HepG2 (cell line): ENCODE measurements at regions not wholly inside any gene's neighbourhood (a gene's known extent, or its start where the extent isn't known, plus 50 kb on each side); places are given as distances from the start of the nearest gene placed in this dataset.

Experiments
- ATAC-seq: fragments of 200-7000 bp; cut with Tn5 transposase; 3 replicates; pipeline ENCODE4 v1.9.1; 2020; ENCODE audit warnings: mild to moderate bottlenecking, moderate library complexity
- BruUV-seq: library from RNA; stranded (reverse); fragments of 400-500 nt; replicated peaks from 2 replicates; lab custom pipeline; 2021; lab: Mats Ljungman, UMichigan
- CTCF ChIA-PET: fragments of 300-600 bp; formaldehyde crosslinking; extraction: SDS; loops from one replicate; lab custom pipeline; 2021; ENCODE audit warnings: low total read pairs, inconsistent platforms, low intra/inter-chr PET ratio; lab: Yijun Ruan, JAX
- POLR2A ChIA-PET: fragments of 350-600 bp; sonication (Branson Sonifier 250); formaldehyde crosslinking; loops from one replicate; lab custom pipeline; 2020; ENCODE audit warnings: antibody characterized with exemption, inconsistent platforms; lab: Yijun Ruan, JAX
- DNase-seq: peaks from one replicate; pipeline ENCODE4 v3.0.0-alpha.2; 2015; ENCODE audit warnings: low spot score
- FAIRE-seq: peaks from 3 replicates; lab custom pipeline; 2011; peaks lifted over from hg19 to GRCh38; lab: Jason Lieb, UNC
- H2AFZ ChIP-seq: one replicate; pipeline ENCODE4 v1.6.1; 2011; ENCODE audit warnings: low read length, inconsistent platforms
- H3K27ac ChIP-seq: fragments of 300-600 bp; 3 replicates; pipeline ENCODE4 v1.8.0; 2011; ENCODE audit warnings: mixed run types, mild to moderate bottlenecking, mixed read lengths, low read length, inconsistent platforms; ENCODE audit not compliant: insufficient read depth; ENCODE audit errors: extremely low read length
- H3K27me3 ChIP-seq, 2 experiments: fragments of 200-600 bp in 1 of 2; 2 replicates in 1 of 2; 3 replicates in 1 of 2; pipeline versions ENCODE4 v1.6.0 to v1.8.0; 2011; ENCODE audit warnings: low read length in 2 of 2, mild to moderate bottlenecking in 2 of 2, moderate library complexity in 2 of 2, inconsistent platforms in 1 of 2; ENCODE audit not compliant: insufficient read depth in 2 of 2, control insufficient read depth in 1 of 2
- H3K36me3 ChIP-seq, 2 experiments: fragments of 200-600 bp in 1 of 2; replicated peaks in 1 of 2; 2 replicates in 1 of 2; 3 replicates in 1 of 2; pipeline versions ENCODE4 v1.5.1 to v1.8.0; 2011; ENCODE audit warnings: low read length in 2 of 2, inconsistent platforms in 1 of 2; ENCODE audit not compliant: insufficient read depth in 2 of 2, control insufficient read depth in 1 of 2
- H3K4me1 ChIP-seq: 2 replicates; pipeline ENCODE4 v1.5.1; 2012; ENCODE audit warnings: low read length, inconsistent platforms; ENCODE audit not compliant: insufficient read depth
- H3K4me2 ChIP-seq: 2 replicates; pipeline ENCODE4 v1.6.0; 2011; ENCODE audit warnings: low read depth, low read length, inconsistent platforms
- H3K4me3 ChIP-seq, 3 experiments: fragments of 200-600 bp in 1 of 3; sonication (generic), shearing (Covaris generic) in 1 of 3; replicated peaks in 1 of 3; 2 replicates each; pipeline ENCODE4 v1.5.1; 2011 to 2016; ENCODE audit warnings: low read length in 3 of 3, inconsistent platforms in 2 of 3, low read depth in 2 of 3, mild to moderate bottlenecking in 2 of 3, control low read depth in 1 of 3, mixed read lengths in 1 of 3; ENCODE audit not compliant: insufficient read depth in 1 of 3
- H3K79me2 ChIP-seq: one replicate; pipeline ENCODE4 v1.6.1; 2011; ENCODE audit warnings: low read length, inconsistent platforms; ENCODE audit not compliant: insufficient read depth
- H3K9ac ChIP-seq: 2 replicates; pipeline ENCODE4 v1.6.0; 2011; ENCODE audit warnings: mild to moderate bottlenecking, low read depth, low read length, inconsistent platforms; ENCODE audit not compliant: insufficient read depth
- H3K9me3 ChIP-seq: 2 replicates; pipeline ENCODE4 v1.5.1; 2012; ENCODE audit warnings: mild to moderate bottlenecking, low read length
- H4K20me1 ChIP-seq: 2 replicates; pipeline ENCODE4 v1.6.0; 2011; ENCODE audit warnings: inconsistent platforms, mild to moderate bottlenecking, low read length, moderate library complexity; ENCODE audit not compliant: insufficient read depth
- DR1 ChIP-seq: sonication (generic); formaldehyde crosslinking; IDR thresholded peaks from 2 replicates; pipeline ENCODE4 v1.8.0; 2021; ENCODE audit warnings: mild to moderate bottlenecking, missing genetic modification reagents, inconsistent platforms
- MEIS1 ChIP-seq: sonication (generic); formaldehyde crosslinking; IDR thresholded peaks from 2 replicates; pipeline ENCODE4 v1.9.0; 2021; ENCODE audit warnings: mild to moderate bottlenecking, missing genetic modification reagents, moderate library complexity, borderline replicate concordance
- ZFP90 ChIP-seq: sonication (generic); formaldehyde crosslinking; IDR thresholded peaks from 2 replicates; pipeline ENCODE4 v1.8.0; 2022; ENCODE audit warnings: missing genetic modification reagents, mild to moderate bottlenecking, inconsistent platforms, borderline replicate concordance
- ZNF3 ChIP-seq: IDR thresholded peaks from 2 replicates; pipeline ENCODE4 v1.7.0; 2017; ENCODE audit warnings: inconsistent platforms
- ZNF878 ChIP-seq: sonication (generic); formaldehyde crosslinking; IDR thresholded peaks from 2 replicates; pipeline ENCODE4 v1.8.1; 2023; ENCODE audit warnings: mild to moderate bottlenecking, missing genetic modification reagents, moderate library complexity
- ZSCAN22 ChIP-seq: sonication (generic); formaldehyde crosslinking; IDR thresholded peaks from 2 replicates; pipeline ENCODE4 v1.4.0; 2020; ENCODE audit warnings: mild to moderate bottlenecking, missing genetic modification reagents
- WGBS: methylation state at CpG from one replicate; pipeline ENCODE4 v1.1.6; 2017; ENCODE audit warnings: low lambda C conversion rate; 5-methylcytosine and 5-hydroxymethylcytosine counted together
- in situ Hi-C: cut with HindIII; loops from 2 replicates; pipeline ENCODE4 v1.10.0; 2017; ENCODE audit warnings: low pct_unique_long_range_greater_than_20kb; ENCODE audit not compliant: extremely low pct_ligation_motif_present
- intact Hi-C: fragments of 100-400 bp; cut with micrococcal nuclease; formaldehyde crosslinking; loops from one replicate; pipeline ENCODE4 v1.10.0; 2022; ENCODE audit not compliant: unreplicated experiment
- TF ChIP-seq, protein P1 (sequence below): sonication (generic); formaldehyde crosslinking; IDR thresholded peaks from 2 replicates; pipeline ENCODE4 v1.4.0; 2020; ENCODE audit warnings: mild to moderate bottlenecking, missing genetic modification reagents
- TF ChIP-seq, protein P2 (sequence below): sonication (generic); formaldehyde crosslinking; IDR thresholded peaks from 2 replicates; pipeline ENCODE4 v1.5.0; 2020; ENCODE audit warnings: missing genetic modification reagents
- TF ChIP-seq, protein P3 (sequence below): sonication (generic); formaldehyde crosslinking; IDR thresholded peaks from 2 replicates; pipeline ENCODE4 v1.8.0; 2022; ENCODE audit warnings: mild to moderate bottlenecking, missing genetic modification reagents; ENCODE audit not compliant: insufficient replicate concordance

DNA sequence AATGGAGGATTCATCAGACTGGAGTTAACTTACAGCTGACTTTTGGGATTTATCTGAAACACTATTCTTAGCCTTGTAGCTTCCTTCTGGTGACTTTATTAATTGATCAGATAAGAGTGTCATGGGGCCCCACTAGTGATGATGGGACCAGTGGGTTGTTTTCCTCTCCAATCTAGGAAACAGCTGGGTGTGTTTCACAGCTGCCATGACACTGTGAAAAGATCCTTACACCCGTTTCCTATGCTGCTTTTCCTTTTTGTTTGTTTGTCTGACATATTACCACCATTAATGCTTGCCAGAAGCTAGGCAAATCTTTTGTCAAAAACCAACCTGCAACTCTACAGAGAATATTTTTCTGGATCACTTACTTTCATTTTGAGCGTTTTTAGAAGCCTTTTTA is 86.2 kb downstream of the ZBTB18 start:
- H3K4me2 ChIP-seq, result no peak overlapping the region
- H3K9ac ChIP-seq, result no peak overlapping the region
- H3K4me1 ChIP-seq, result no peaks in the 10 kb centered on the region
- H4K20me1 ChIP-seq, result no peaks in the 10 kb centered on the region
- POLR2A ChIA-PET, result no interaction called here
- DNase-seq (no peak), ATAC-seq (no peak), FAIRE-seq (no peak)
- TF ChIP-seq, protein P1, sequence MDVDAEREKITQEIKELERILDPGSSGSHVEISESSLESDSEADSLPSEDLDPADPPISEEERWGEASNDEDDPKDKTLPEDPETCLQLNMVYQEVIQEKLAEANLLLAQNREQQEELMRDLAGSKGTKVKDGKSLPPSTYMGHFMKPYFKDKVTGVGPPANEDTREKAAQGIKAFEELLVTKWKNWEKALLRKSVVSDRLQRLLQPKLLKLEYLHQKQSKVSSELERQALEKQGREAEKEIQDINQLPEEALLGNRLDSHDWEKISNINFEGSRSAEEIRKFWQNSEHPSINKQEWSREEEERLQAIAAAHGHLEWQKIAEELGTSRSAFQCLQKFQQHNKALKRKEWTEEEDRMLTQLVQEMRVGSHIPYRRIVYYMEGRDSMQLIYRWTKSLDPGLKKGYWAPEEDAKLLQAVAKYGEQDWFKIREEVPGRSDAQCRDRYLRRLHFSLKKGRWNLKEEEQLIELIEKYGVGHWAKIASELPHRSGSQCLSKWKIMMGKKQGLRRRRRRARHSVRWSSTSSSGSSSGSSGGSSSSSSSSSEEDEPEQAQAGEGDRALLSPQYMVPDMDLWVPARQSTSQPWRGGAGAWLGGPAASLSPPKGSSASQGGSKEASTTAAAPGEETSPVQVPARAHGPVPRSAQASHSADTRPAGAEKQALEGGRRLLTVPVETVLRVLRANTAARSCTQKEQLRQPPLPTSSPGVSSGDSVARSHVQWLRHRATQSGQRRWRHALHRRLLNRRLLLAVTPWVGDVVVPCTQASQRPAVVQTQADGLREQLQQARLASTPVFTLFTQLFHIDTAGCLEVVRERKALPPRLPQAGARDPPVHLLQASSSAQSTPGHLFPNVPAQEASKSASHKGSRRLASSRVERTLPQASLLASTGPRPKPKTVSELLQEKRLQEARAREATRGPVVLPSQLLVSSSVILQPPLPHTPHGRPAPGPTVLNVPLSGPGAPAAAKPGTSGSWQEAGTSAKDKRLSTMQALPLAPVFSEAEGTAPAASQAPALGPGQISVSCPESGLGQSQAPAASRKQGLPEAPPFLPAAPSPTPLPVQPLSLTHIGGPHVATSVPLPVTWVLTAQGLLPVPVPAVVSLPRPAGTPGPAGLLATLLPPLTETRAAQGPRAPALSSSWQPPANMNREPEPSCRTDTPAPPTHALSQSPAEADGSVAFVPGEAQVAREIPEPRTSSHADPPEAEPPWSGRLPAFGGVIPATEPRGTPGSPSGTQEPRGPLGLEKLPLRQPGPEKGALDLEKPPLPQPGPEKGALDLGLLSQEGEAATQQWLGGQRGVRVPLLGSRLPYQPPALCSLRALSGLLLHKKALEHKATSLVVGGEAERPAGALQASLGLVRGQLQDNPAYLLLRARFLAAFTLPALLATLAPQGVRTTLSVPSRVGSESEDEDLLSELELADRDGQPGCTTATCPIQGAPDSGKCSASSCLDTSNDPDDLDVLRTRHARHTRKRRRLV, result no peak
- TF ChIP-seq ZFP90 (CRISPR knock-in tag) (no peak), ZNF878 (no peak), ZNF3 (no peak), MEIS1 (no peak), DR1 (no peak), ZSCAN22 (CRISPR knock-in tag) (no peak)
- TF ChIP-seq, protein P2, sequence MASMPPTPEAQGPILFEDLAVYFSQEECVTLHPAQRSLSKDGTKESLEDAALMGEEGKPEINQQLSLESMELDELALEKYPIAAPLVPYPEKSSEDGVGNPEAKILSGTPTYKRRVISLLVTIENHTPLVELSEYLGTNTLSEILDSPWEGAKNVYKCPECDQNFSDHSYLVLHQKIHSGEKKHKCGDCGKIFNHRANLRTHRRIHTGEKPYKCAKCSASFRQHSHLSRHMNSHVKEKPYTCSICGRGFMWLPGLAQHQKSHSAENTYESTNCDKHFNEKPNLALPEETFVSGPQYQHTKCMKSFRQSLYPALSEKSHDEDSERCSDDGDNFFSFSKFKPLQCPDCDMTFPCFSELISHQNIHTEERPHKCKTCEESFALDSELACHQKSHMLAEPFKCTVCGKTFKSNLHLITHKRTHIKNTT (CRISPR knock-in tag), result no peak
- TF ChIP-seq, protein P3, sequence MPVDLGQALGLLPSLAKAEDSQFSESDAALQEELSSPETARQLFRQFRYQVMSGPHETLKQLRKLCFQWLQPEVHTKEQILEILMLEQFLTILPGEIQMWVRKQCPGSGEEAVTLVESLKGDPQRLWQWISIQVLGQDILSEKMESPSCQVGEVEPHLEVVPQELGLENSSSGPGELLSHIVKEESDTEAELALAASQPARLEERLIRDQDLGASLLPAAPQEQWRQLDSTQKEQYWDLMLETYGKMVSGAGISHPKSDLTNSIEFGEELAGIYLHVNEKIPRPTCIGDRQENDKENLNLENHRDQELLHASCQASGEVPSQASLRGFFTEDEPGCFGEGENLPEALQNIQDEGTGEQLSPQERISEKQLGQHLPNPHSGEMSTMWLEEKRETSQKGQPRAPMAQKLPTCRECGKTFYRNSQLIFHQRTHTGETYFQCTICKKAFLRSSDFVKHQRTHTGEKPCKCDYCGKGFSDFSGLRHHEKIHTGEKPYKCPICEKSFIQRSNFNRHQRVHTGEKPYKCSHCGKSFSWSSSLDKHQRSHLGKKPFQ, result no peak
- no peak overlapping the region for H3K4me3 ChIP-seq
- no peaks in the 10 kb centered on the region for H3K79me2 ChIP-seq
- intact Hi-C loops (no loop called here), in situ Hi-C loops (no loop called here)
- H3K27ac ChIP-seq, result no peak overlapping the region
- no peaks in the 10 kb centered on the region for H3K36me3 ChIP-seq
- WGBS, result 4% methylated on average over 2 of the region's 2 CpGs
- no peak overlapping the region for H2AFZ ChIP-seq
- BruUV-seq, result no TSS peak
- CTCF ChIA-PET, result no interaction called here
- H3K27me3 ChIP-seq, result no peaks in the 10 kb centered on the region
- H3K9me3 ChIP-seq, result no peaks in the 10 kb centered on the region
